ENCODE measurements at regions not wholly inside any gene's neighbourhood (a gene's known extent, or its start where the extent isn't known, plus 50 kb on each side); places are given as distances from the start of the nearest gene placed in this dataset.

GRCh38 chr10:128281861-128282260 is 155.6 kb upstream of the MKI67 start:
- no peak for DNase-seq (ENCODE audit: low read depth in 2 of 2)

DNA sequence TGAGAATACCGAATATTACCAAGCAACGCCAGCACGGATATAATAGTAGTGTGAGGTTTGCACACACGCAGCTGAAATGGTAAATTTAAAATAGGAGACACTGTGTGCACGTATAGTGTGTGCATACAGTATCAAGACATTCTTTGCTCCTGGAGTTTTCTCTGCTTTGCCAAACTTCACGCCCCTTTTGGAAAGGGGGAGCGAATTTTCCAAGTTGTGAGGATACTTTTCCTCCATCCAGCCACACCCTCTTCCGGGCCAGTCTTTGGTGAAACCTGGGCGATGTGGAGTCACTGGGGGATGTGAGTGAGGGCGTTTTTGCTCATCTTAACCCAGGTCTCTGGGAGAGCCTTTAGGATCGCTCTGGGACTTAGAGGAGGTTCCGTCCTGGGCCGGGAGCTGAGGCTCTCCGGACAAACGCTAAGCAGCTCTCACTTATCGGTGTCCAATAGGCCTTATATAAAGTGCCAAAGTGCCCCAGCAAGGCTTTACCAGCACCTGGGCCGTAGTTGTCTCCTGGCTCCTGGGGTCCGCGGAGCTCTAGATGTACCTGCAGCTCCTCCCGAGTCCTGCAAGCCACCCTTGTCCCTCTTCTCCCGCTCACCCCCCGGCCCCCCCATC is 160.0 kb upstream of the MKI67 start:
- no peak for DNase-seq (ENCODE audit: low read depth in 2 of 2)

DNA sequence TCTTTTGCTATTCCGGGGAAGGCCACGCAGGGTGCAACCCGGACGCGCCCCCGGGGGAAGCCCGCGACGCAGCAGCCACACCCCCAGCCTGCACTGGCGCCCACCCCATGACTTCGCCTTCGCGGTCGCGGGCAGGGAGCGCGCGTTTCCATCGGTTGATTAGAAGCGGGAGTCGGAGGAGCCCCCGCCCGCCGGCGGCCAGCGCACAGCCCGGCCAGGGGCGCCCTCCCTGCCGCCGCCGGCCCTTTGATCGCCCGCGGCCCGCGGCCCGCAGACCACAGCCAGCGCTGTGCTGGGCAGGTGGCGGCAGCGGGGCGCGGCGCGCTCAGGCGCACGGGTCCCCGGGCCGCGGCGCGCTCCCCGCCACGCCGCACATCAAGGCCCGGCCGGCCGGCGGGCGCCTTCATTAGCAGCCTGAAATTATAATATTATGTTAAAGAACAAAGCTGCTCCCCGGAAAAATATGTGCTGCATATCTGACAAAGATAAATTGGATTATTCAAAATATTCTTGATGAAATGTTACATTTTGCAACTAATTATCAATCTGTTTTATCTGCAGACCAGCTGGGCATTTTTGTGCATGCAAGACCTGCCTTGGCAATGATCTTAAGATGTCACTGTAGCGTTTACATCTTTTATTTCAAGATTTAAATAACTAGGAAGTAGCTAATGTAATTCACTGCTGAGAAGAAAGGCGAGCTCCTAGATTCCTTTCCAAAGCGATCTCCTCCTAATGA is 160.7 kb upstream of the MKI67 start:
- no peak for DNase-seq (ENCODE audit: low read depth in 2 of 2)

DNA sequence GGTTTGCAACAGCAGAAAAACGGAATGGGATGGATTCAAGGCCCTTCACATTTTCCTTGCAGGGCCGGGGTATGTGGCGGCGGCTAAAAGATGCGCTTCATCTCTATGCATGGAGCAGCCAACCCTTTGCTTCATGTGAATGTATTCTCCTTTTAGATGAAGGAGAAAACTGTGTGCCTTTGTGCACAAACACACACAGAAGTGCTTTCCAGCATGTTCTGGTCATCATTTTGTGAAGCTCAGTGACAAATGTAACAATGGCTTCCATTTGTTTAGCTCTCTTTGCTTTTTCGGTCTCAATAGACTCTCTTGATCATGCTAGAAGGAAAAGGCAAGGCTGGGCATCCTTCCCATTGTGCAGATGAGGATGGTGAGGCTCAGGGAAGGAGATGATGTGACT is 161.7 kb upstream of the MKI67 start:
- no peak for DNase-seq (ENCODE audit: low read depth in 2 of 2)

GRCh38 chr10:128289621-128290020 is 163.4 kb upstream of the MKI67 start:
- DNase-seq (ENCODE audit: low read depth in 2 of 2): no peak

- DNase-seq (ENCODE audit: low read depth in 2 of 2): no peak
These were observed 168.8 kb upstream of the MKI67 start for GRCh38 chr10:128295003-128295402.

DNA sequence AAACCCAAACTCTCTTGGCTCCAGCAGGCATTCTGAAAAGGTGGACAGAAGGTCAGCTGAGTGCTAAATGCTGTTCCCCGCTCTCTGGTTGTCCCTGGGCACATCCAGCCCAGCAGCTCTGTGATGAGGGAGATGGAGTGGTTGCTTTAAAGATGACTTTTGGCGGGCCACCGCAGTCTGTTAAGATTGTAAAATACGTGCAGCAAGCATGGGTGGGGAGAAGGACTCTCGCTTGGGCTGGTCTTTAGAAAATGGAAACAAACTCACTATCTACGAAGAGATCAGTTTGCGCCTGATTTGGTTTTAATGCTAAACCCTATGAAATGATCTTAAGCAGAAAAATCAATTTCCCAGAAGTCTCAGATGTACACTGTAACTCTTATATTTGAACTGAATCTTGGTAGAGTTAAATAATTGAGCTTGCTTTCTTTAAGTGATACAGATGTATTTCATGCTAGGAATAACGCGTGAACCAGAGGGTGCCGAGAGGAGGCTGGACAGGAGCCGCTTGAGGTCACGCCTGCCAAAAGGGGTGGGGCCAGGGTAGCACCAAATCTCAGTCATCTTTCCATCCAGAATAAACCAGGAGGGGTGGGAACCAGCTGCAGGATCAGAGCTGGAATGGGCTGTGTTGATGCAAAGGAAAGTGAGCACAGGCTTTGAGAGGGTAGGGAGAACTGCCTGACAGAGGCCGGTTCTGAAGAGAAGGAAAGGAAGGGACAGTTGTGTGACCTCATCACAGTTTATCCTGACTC is 170.2 kb upstream of the MKI67 start:
- no peak for DNase-seq (ENCODE audit: low read depth in 2 of 2)

DNA sequence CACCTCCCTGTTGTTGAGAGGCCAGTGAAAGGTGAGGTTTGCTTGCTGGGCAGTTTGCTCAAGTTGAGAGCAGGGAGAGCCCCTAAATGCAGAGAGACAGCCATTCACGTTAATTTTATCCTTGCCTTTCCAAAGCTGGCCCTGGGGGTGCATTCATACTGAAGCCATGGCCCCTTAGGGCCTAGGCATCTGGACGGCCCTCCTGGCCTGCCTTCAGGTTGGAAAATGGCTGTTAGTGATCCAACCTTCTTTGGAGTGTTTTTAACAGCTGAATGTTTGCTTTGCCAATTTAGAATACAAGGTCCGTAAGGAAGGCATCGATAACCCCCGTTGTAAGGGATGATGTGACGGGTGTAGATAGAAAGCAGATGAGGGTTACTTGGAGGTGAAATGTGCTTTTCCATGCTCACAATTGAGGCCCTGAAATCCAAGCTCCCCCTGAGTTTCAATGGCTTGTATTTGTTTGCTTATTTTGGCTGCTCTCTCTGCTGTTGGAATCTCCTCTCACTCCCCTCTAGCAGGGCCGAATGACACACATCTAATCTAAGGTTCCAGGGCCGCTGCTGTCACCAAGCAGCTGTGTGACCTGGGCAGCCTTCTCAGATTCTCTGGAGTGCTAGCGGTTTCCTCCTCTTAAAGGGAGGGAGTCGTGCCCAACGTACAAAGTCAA is 171.6 kb upstream of the MKI67 start:
- DNase-seq (ENCODE audit: low read depth in 2 of 2): no peak

- no peak for DNase-seq (ENCODE audit: low read depth in 2 of 2)
These were observed 172.4 kb upstream of the MKI67 start for GRCh38 chr10:128298587-128298986.

DNA sequence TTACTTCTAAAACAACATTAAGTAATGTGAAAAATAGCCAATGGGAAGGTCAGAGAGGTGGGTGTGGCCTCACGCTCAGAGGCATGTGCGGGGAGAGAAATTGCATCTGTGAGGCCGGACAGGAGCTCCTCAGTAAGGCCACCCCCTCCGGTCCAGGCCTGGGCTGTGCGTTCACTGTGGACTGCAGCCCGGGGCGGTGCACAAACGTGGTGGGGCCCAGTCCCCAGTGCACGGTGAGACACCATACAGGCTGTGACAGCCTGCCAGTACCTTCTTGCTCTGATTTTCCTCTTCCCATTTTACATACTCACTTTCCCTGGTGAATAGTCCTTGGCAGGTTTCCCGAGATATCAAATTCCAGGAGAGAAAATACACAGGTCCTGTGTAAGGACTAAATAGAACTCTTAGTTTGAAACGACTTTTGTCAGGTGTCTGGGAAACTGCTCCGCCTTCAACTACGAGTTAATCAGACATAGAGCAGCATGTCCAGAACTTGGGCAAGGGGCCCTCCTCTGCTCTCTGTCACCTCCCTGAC is 174.1 kb upstream of the MKI67 start:
- no peak for DNase-seq (ENCODE audit: low read depth in 2 of 2)

DNA sequence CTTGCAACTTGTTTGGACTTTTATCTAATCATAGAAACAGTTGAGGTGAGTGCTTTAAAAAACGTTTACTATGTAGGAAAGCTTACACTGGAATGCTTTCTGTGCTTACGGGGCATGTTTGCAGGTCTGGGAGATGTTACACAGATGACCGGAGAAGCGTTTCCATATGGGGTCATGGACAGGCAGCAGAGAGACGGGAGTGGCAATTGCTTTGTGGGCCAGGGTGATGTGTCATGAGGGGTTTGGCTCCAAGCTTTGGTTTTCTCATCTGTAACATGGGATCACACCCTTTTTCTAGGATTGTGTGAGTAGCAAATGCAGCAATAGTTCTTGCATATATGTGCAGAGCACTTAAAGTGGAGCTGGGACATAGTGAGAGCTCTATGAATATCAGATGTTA is 174.8 kb upstream of the MKI67 start:
- DNase-seq (ENCODE audit: low read depth in 2 of 2): no peak

GRCh38 chr10:128302808-128303207 is 176.6 kb upstream of the MKI67 start:
- DNase-seq (ENCODE audit: low read depth in 2 of 2): no peak

- no peak for DNase-seq (ENCODE audit: low read depth in 2 of 2)
These were observed 178.0 kb upstream of the MKI67 start for GRCh38 chr10:128304271-128304670.

DNA sequence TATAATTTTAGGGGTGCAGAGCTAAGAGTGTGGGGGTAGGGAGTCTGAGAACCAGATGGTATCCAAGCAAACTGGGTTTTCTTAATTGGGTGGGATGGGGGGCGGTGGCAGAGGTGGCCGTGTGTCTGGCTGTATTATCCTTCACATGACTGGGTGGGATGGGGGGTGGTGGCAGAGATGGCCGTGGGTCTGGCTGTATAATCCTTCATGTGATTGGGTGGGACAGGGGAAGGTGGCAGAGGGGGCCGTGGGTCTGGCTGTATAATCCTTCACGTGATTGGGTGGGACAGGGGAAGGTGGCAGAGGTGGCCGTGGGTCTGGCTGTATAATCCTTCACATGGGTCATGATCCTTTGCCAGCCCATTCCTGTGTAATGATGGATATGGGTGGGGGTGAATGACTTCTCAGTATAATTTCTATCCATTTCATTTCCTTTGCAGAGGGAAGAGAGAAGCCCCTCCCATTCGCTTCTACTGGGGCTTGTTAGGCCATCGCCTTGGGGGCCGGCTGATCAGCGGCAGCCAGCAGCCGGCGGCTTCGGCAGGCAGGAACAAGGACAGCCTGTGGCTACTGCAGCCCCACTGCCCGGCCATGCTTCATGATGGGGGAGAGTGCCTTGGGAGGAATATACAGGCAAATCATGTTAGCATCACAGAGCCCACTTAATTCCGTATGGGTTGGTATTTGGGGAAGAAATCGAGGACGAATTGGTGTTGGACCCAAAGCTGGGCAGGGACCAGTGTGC is 179.6 kb upstream of the MKI67 start:
- no peak for DNase-seq (ENCODE audit: low read depth in 2 of 2)

DNA sequence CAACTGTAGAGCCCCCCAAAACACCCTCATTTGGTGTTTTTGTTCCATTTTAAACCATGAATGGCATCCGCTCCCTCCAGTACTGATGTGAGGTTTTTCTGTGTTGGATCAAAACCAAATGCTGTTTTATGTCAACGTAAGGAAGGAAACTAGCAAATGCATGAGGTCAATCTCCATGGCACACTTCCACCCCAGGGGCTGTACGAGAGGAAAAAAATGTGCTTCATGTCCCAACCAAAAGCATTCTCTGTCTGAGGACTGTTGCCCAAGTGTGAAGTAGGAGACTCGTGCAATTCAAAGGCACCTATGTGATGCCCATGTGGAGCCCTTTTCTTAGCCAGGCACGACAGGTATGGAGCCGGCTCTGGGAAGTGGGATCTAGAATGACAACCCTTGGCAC is 180.3 kb upstream of the MKI67 start:
- no peak for DNase-seq (ENCODE audit: low read depth in 2 of 2)

DNA sequence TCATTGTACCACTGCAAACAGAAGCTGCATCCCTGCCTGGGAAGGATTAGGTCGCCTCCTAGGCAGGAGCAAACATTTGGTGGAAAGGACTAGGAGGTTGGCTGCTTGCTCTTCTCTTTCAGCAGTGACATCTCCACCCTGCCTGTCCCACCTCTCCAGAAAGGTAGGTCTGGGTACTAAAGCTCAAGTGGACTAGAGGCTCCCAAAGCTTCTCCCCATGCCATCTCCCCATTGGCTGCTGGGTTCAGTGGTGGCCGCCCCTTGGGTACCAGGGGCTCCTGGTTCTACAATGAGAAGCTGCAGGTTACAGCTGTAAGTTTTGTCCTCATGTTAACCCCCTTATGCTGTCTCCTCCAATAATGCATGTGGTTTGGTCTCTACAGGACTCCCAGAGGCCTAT is 180.7 kb upstream of the MKI67 start:
- no peak for DNase-seq (ENCODE audit: low read depth in 2 of 2)

GRCh38 chr10:128307820-128308219 is 181.6 kb upstream of the MKI67 start:
- DNase-seq (ENCODE audit: low read depth in 2 of 2): no peak

GRCh38 chr10:128310971-128311658 is 184.9 kb upstream of the MKI67 start:
- DNase-seq (ENCODE audit: low read depth in 2 of 2): no peak

DNA sequence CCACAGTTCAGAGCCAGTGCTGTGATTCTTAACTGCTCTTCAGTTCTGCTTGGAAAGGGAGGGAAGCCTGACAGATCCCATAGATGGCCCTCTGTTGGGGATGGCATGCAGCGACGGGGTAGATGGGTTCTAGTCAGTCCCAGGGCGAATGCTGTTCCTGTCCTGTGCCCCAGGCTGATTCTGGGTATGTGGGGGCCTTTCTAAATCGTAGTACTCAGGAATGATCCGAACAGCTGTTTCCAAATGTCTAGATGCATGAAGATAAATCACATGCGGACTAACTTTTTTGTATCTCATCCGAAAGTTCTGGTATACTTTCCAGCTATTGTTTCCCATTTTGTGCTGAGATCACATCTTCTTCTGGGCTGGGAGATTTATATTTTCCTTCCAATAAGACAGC is 186.0 kb upstream of the MKI67 start:
- DNase-seq (ENCODE audit: low read depth in 2 of 2): no peak

GRCh38 chr10:128314686-128315085 is 188.5 kb upstream of the MKI67 start:
- no peak for DNase-seq (ENCODE audit: low read depth in 2 of 2)

Data from stimulated activated CD4-positive, alpha-beta T cell treated with anti-CD3 and anti-CD28 coated beads, Interleukin-4, amount 100 ng/mL, for 48 hours (primary cell).